ENCODE measurements at regions not wholly inside any gene's neighbourhood (a gene's known extent, or its start where the extent isn't known, plus 50 kb on each side); places are given as distances from the start of the nearest gene placed in this dataset.

DNA sequence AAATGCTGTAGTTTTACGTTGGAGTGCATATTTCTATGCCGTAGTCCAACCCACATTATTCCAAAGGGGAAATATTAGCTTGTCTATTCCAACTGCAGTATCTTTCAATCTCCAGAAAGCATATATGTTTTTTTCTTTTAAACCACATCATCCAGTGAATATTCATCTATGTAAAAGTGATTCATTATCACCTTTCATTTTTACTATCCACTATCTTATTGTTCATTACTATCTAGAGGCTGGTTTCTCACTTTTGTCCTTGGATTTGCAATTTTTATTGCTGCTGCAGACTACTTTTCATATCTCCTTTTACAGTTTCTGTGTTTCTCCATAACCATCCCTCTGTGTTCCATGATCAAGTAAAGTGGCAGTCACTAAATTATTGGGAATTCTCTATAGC, 1097.2 kb upstream of the TENM4 start:
- Mint-ChIP-seq H3K4me3 (no peak overlapping the region), H3K36me3 (ENCODE audit: insufficient read depth) (no peaks in the 10 kb centered on the region), H3K4me1 (ENCODE audit: low read depth) (no peaks in the 10 kb centered on the region), H3K9me3 (peaks cover 16% of the 10 kb centered on the region), H3K27me3 (ENCODE audit: low read depth) (no peaks in the 10 kb centered on the region)
- DNase-seq (no peak), ATAC-seq (no peak)

DNA sequence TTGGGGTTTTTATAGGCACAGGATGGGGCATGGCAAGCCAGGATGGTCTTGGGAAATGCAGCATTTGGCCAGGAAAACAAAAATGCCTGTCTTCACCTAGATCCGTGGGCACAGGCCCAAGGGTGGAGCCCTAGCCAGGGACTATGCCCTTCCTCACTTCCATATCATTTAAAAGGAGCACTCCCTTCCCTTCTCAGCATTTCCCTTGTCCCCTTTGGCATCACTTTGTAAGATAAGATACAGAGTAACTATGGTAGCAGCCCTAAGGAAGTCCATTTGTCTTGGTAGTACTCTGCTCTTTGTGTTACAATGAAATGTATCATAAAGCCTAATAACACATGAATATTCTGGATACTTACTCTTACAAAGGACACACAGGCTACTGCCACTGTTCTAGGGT, 1092.6 kb upstream of the TENM4 start:
- Mint-ChIP-seq H3K27me3 (ENCODE audit: low read depth) (no peaks in the 10 kb centered on the region), H3K4me3 (no peak overlapping the region), H3K36me3 (ENCODE audit: insufficient read depth) (no peaks in the 10 kb centered on the region), H3K9me3 (peaks cover 10% of the 10 kb centered on the region), H3K4me1 (ENCODE audit: low read depth) (no peaks in the 10 kb centered on the region)
- no peak for ATAC-seq
- no peak for DNase-seq

GRCh38 chr11:80532633-80533232, 1091.9 kb upstream of the TENM4 start:
- Mint-ChIP-seq H3K27me3 (ENCODE audit: low read depth) (no peaks in the 10 kb centered on the region), H3K36me3 (ENCODE audit: insufficient read depth) (no peaks in the 10 kb centered on the region)
- ATAC-seq = no peak

DNA sequence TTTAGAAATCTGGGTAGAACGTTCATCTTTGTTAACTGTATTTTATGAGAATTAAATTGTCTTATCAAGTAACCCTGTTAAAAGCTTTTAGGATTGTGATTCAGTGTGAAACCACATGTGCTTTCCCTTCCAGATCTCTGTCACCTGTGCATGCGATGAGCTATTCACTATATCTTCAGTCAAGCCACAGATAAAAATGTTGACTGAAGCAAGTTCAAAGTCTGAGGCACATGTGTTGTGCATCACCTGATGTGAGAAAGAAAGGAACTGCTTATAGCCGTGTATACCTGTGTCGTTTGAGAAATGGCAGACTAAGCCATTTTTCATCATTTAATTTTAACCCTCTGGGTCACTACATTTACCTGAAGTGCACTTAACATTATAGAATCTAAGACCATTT, 1088.9 kb upstream of the TENM4 start:
- DNase-seq (no peak), ATAC-seq (no peak)
- Mint-ChIP-seq H3K4me1 (ENCODE audit: low read depth) (no peaks in the 10 kb centered on the region), H3K27me3 (ENCODE audit: low read depth) (no peaks in the 10 kb centered on the region), H3K9me3 (peaks cover 17% of the 10 kb centered on the region), H3K36me3 (ENCODE audit: insufficient read depth) (no peaks in the 10 kb centered on the region), H3K4me3 (no peak overlapping the region)

More at GRCh38 chr11:80532633-80533232, 1091.9 kb upstream of the TENM4 start:
- Mint-ChIP-seq H3K4me3 (no peak overlapping the region), H3K9me3 (peaks cover 9% of the 10 kb centered on the region), H3K4me1 (ENCODE audit: low read depth) (no peaks in the 10 kb centered on the region)
- no peak for DNase-seq

DNA sequence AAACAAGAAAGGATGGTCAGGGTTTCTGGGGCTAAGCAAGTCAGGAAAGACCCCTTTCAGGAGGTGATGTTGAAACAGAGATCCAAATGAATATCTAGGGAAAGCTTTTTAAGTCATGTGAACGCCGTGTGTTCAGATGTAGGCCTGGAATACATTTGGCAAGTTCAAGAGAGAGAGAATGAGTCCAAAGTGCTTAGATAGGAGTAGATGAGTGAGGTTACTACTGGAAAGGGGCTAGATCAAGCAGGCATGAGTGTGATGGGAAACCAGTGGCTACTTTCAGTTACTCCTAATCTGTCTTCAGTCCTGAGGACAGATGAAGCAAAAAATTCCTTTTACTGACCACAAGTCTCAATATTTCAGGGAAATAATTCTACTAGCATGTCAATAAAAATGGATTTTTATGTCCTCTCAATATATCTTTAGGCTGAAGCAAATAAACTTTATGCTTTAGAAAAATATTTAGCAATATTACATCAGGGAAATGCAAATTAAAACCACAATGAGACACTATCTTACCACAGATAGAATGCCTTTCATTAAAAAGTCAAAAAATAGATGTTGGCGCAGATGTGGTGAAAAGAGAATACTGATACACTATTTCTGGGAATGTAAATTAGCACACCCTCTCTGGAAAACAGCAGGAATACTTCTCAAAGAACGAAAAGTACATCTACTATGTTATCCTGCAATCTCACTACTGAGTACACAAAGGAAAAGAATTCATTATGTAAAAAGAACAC, 1085.0 kb upstream of the TENM4 start:
- DNase-seq (no peak), ATAC-seq (no peak)
- Mint-ChIP-seq H3K27me3 (ENCODE audit: low read depth) (no peaks in the 10 kb centered on the region), H3K4me1 (ENCODE audit: low read depth) (no peaks in the 10 kb centered on the region), H3K36me3 (ENCODE audit: insufficient read depth) (no peaks in the 10 kb centered on the region), H3K4me3 (no peak overlapping the region), H3K9me3 (peaks cover 12% of the 10 kb centered on the region)

GRCh38 chr11:80524349-80524748, 1083.5 kb upstream of the TENM4 start:
- Mint-ChIP-seq H3K27me3 (ENCODE audit: low read depth) (no peaks in the 10 kb centered on the region), H3K4me1 (ENCODE audit: low read depth) (no peaks in the 10 kb centered on the region), H3K36me3 (ENCODE audit: insufficient read depth) (no peaks in the 10 kb centered on the region), H3K9me3 (peaks cover 12% of the 10 kb centered on the region), H3K4me3 (no peak overlapping the region)
- no peak for ATAC-seq
- no peak for DNase-seq

DNA sequence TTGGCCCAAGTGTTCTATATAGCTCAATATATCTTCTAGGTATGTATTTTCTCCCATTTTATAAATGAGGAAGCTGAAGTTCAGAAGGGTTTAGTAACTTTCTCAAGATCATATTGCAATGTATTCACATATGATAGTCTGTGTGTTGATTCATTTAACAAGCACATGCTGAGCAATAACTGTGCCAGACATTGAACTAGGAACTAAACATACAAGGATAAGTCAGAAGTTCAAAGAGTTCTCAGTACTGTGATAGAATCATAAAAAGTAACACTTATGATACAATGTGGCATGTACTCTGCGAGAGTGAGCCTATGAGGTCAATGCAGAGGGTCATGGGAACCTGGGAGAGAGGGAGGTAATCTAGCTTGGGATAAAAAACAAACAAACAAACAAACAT, 1082.2 kb upstream of the TENM4 start:
- Mint-ChIP-seq H3K9me3 (peaks cover 8% of the 10 kb centered on the region), H3K4me1 (ENCODE audit: low read depth) (no peaks in the 10 kb centered on the region), H3K36me3 (ENCODE audit: insufficient read depth) (no peaks in the 10 kb centered on the region), H3K27me3 (ENCODE audit: low read depth) (no peaks in the 10 kb centered on the region), H3K4me3 (no peak overlapping the region)
- ATAC-seq (no peak), DNase-seq (no peak)

GRCh38 chr11:80521592-80521991, 1080.8 kb upstream of the TENM4 start:
- Mint-ChIP-seq H3K4me3 (no peak overlapping the region), H3K36me3 (ENCODE audit: insufficient read depth) (no peaks in the 10 kb centered on the region), H3K9me3 (peaks cover 13% of the 10 kb centered on the region), H3K4me1 (ENCODE audit: low read depth) (no peaks in the 10 kb centered on the region), H3K27me3 (ENCODE audit: low read depth) (no peaks in the 10 kb centered on the region)
- no peak for ATAC-seq
- DNase-seq = no peak

- H3K36me3 Mint-ChIP-seq (ENCODE audit: insufficient read depth) = no peaks in the 10 kb centered on the region
- peaks cover 10% of the 10 kb centered on the region for H3K9me3 Mint-ChIP-seq
- DNase-seq (no peak), ATAC-seq (no peak)
- H3K4me3 Mint-ChIP-seq = no peak overlapping the region
- H3K4me1 Mint-ChIP-seq (ENCODE audit: low read depth) = no peaks in the 10 kb centered on the region
- H3K27me3 Mint-ChIP-seq (ENCODE audit: low read depth) = no peaks in the 10 kb centered on the region
These were observed 1079.7 kb upstream of the TENM4 start for GRCh38 chr11:80520507-80520887.

- H3K27me3 Mint-ChIP-seq (ENCODE audit: low read depth) = no peaks in the 10 kb centered on the region
- DNase-seq = no peak
- no peaks in the 10 kb centered on the region for H3K4me1 Mint-ChIP-seq (ENCODE audit: low read depth)
- H3K9me3 Mint-ChIP-seq = peaks cover 11% of the 10 kb centered on the region
- ATAC-seq = no peak
- no peaks in the 10 kb centered on the region for H3K36me3 Mint-ChIP-seq (ENCODE audit: insufficient read depth)
- no peak overlapping the region for H3K4me3 Mint-ChIP-seq
These were observed 1079.0 kb upstream of the TENM4 start for GRCh38 chr11:80519596-80520506.

DNA sequence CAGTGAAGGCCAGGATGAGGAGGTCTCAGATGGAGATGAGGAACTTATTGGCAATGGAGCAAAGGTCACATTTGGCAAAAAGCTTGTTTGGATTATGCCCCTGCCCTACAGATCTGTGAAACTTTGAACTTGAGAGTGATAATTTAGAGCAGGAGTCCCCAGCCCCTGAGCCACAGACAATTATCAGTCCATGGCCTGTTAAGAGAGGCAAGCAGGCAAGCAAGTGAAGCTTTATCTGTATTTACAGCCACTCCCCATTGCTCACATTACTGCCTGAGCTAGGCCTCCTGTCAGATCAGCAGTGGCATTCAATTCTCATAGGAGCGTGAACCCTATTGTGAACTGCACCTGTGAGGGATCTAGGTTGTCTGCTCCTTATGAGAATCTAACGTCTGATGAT, 1076.9 kb upstream of the TENM4 start:
- DNase-seq (no peak), ATAC-seq (no peak)
- Mint-ChIP-seq H3K4me3 (no peak overlapping the region), H3K4me1 (ENCODE audit: low read depth) (no peaks in the 10 kb centered on the region), H3K9me3 (peaks cover 18% of the 10 kb centered on the region), H3K36me3 (ENCODE audit: insufficient read depth) (no peaks in the 10 kb centered on the region), H3K27me3 (ENCODE audit: low read depth) (no peaks in the 10 kb centered on the region)

DNA sequence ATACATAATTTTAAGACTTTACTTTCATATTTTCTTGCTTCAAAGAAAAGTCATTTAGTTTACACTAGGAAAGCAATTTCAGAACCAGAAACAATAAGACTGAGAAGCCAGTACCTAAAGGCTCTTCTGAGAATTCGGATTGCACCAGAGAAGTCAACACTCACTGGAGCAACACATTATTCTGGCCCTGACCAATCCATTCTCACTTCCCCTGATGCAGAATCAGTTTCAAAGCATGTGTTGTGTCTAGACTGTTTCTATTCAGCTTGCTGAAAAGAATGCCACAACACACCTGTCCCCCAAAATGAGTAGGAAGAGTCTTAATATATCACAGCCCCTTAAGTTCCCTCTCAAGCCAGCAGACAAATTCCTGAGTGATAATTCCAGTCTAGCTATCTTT, 1074.3 kb upstream of the TENM4 start:
- Mint-ChIP-seq H3K27me3 (ENCODE audit: low read depth) (no peaks in the 10 kb centered on the region), H3K9me3 (peaks cover 26% of the 10 kb centered on the region), H3K4me1 (ENCODE audit: low read depth) (no peaks in the 10 kb centered on the region), H3K4me3 (no peak overlapping the region), H3K36me3 (ENCODE audit: insufficient read depth) (no peaks in the 10 kb centered on the region)
- ATAC-seq (no peak), DNase-seq (no peak)

GRCh38 chr11:80512491-80512890, 1071.7 kb upstream of the TENM4 start:
- Mint-ChIP-seq H3K4me3 (no peak overlapping the region), H3K36me3 (ENCODE audit: insufficient read depth) (no peaks in the 10 kb centered on the region), H3K9me3 (peaks cover 33% of the 10 kb centered on the region), H3K4me1 (ENCODE audit: low read depth) (no peaks in the 10 kb centered on the region), H3K27me3 (ENCODE audit: low read depth) (no peaks in the 10 kb centered on the region)
- DNase-seq (no peak), ATAC-seq (no peak)

DNA sequence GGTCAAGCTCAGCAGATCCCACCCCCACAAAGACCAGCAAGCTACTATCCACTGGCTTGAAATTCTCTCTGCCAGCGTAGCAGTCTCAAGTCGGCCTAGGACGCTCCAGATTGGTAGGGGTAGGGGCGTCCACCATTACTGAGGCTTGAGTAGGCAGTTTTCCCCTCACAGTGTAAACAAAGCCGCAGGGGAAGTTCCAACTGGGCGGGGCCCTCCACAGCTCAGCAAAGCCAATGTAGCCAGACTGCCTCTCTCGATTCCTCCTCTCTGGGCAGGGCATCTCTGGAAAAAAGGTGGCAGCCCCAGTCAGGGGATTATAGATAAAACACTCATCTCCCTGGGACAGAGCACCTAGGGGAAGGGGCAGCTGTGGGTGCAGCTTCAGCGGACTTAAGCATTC, 1064.9 kb upstream of the TENM4 start:
- Mint-ChIP-seq H3K4me3 (no peak overlapping the region), H3K4me1 (ENCODE audit: low read depth) (no peaks in the 10 kb centered on the region), H3K9me3 (peaks cover 8% of the 10 kb centered on the region), H3K27me3 (ENCODE audit: low read depth) (no peaks in the 10 kb centered on the region), H3K36me3 (ENCODE audit: insufficient read depth) (no peaks in the 10 kb centered on the region)
- DNase-seq (no peak), ATAC-seq (no peak)

DNA sequence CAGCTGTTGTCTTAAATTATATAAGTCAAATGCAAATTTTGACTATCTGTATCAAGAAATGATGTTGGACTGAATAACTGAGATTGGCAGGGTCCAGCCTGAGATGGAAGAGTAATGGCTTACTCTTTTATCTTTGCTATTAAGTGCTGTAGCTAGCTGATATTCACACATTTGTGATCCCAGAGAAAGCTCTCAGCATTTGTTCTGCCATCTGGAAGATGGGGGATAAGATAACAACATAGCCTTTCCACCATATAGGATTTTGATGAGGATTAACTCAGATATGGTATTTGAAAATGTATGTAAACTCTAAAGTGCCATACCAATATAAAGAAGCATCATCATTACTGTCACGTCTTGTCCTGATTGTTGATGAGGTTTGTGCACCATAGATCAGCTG, 1063.2 kb upstream of the TENM4 start:
- Mint-ChIP-seq H3K36me3 (ENCODE audit: insufficient read depth) (no peaks in the 10 kb centered on the region), H3K27me3 (ENCODE audit: low read depth) (no peaks in the 10 kb centered on the region), H3K4me3 (no peak overlapping the region), H3K9me3 (peaks cover 13% of the 10 kb centered on the region), H3K4me1 (ENCODE audit: low read depth) (no peaks in the 10 kb centered on the region)
- ATAC-seq (no peak), DNase-seq (no peak)

Data from activated T-cell treated with anti-CD3 and anti-CD28 coated beads, Interleukin-2, amount 50 U/mL, for 4 hours (primary cell).